Upper lobe of left lung (tissue), 4 donors: ENCODE measurements at regions not wholly inside any gene's neighbourhood (a gene's known extent, or its start where the extent isn't known, plus 50 kb on each side); places are given as distances from the start of the nearest gene placed in this dataset.

ENCODE experiments used
- EP300 ChIP-seq, 4 donors: sonication (generic); formaldehyde crosslinking; IDR thresholded peaks; one replicate each; pipeline ENCODE4 v1.5.1; 2017; ENCODE audit warnings: antibody characterized with exemption in 4 of 4, control low read depth in 2 of 4
- POLR2A ChIP-seq, 4 donors: fragments of 450-650 bp; IDR thresholded peaks; one replicate each; pipeline ENCODE4 v1.5.1; 2016 to 2017; ENCODE audit warnings: antibody characterized with exemption in 4 of 4, mild to moderate bottlenecking in 2 of 4
- POLR2AphosphoS5 ChIP-seq, 2 donors: sonication (generic); formaldehyde crosslinking; IDR thresholded peaks; one replicate each; pipeline ENCODE4 v1.5.1; 2017; ENCODE audit warnings: antibody characterized with exemption in 2 of 2
- TF ChIP-seq, protein P1 (sequence below), 6 experiments: fragments of 450-650 bp in 4 of 6; fragments of 200-600 bp in 2 of 6; sonication (generic) in 2 of 6; IDR thresholded peaks; one replicate each; pipeline ENCODE4 v1.5.1; 2016 to 2019; ENCODE audit warnings: antibody characterized with exemption in 6 of 6

DNA sequence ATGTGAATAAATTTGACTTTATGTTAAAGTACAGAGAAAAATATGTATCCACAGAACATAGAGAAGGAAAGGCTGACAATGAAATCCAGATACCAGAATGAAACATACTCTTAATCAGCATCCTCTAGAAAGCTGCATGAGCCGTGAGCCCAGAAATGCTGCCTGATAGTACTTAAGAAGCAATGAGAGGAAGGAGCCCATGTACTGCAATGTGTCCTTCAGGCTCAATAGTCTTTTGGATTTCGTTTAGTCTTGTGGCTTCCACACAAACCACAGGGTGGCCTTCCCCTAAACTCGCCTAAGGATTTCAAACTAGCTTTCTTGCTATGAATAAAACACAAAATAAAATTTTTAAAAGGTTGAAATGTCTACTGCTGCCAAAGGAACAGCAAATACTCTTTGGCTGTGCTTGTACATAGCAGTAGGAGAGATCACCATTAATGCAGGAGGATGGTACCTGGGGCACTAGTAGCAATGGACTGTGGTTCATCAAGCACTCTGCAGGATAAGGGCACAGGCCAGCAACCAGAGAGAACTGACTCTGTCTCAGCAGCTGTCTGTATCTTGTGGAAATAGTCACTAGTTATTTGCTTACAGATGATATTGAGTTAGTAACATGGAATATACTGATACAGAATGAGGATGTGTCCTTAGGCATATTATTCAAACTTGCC is 988.3 kb upstream of the LRFN5 start:
- TF ChIP-seq POLR2A (IDR thresholded peaks at IDR 0.05) = no peak
- no peak for TF ChIP-seq EP300 (IDR thresholded peaks at IDR 0.05)
- TF ChIP-seq, protein P1, sequence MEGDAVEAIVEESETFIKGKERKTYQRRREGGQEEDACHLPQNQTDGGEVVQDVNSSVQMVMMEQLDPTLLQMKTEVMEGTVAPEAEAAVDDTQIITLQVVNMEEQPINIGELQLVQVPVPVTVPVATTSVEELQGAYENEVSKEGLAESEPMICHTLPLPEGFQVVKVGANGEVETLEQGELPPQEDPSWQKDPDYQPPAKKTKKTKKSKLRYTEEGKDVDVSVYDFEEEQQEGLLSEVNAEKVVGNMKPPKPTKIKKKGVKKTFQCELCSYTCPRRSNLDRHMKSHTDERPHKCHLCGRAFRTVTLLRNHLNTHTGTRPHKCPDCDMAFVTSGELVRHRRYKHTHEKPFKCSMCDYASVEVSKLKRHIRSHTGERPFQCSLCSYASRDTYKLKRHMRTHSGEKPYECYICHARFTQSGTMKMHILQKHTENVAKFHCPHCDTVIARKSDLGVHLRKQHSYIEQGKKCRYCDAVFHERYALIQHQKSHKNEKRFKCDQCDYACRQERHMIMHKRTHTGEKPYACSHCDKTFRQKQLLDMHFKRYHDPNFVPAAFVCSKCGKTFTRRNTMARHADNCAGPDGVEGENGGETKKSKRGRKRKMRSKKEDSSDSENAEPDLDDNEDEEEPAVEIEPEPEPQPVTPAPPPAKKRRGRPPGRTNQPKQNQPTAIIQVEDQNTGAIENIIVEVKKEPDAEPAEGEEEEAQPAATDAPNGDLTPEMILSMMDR (IDR thresholded peaks at IDR 0.05) = no peak
- no peak for TF ChIP-seq POLR2AphosphoS5 (IDR thresholded peaks at IDR 0.05)
